Brain microvascular endothelial cell (primary cell): ENCODE measurements at regions not wholly inside any gene's neighbourhood (a gene's known extent, or its start where the extent isn't known, plus 50 kb on each side); places are given as distances from the start of the nearest gene placed in this dataset.
"Not testable (repeated sequence)": the region's sequence is repeated elsewhere in the genome, so short reads cannot be mapped to it uniquely, and the experiment has no call there.

Experiments
- DNase-seq: peaks from one replicate; pipeline ENCODE4 v3.0.0-alpha.2; 2020
- H3K27ac ChIP-seq: fragments of 250-450 bp; sonication (Bioruptor Pico); 2 replicates; pipeline ENCODE4 v1.5.1; 2020; ENCODE audit warnings: mild to moderate bottlenecking, moderate library complexity
- H3K27me3 ChIP-seq: fragments of 250-450 bp; sonication (Bioruptor Pico); replicated peaks from 2 replicates; pipeline ENCODE4 v1.5.1; 2020; ENCODE audit warnings: mild to moderate bottlenecking
- H3K36me3 ChIP-seq: fragments of 250-450 bp; sonication (Bioruptor Pico); replicated peaks from 2 replicates; pipeline ENCODE4 v1.5.1; 2020; ENCODE audit warnings: mild to moderate bottlenecking
- H3K4me3 ChIP-seq: 2 replicates; pipeline ENCODE4 v1.5.1; 2011; ENCODE audit warnings: low read depth, mild to moderate bottlenecking, control low read depth, low read length, moderate library complexity
- in situ Hi-C: cut with HindIII; loops from 2 replicates; pipeline ENCODE4 v1.10.0; 2017; ENCODE audit warnings: low sequenced_read_pairs, low pct_ligation_motif_present
- TF ChIP-seq, protein P1 (sequence below): IDR thresholded peaks from 2 replicates; pipeline ENCODE4 v1.5.1; 2011; ENCODE audit warnings: low read depth, mild to moderate bottlenecking, moderate library complexity, low read length, control low read depth, inconsistent platforms; ENCODE audit errors: missing control alignments

DNA sequence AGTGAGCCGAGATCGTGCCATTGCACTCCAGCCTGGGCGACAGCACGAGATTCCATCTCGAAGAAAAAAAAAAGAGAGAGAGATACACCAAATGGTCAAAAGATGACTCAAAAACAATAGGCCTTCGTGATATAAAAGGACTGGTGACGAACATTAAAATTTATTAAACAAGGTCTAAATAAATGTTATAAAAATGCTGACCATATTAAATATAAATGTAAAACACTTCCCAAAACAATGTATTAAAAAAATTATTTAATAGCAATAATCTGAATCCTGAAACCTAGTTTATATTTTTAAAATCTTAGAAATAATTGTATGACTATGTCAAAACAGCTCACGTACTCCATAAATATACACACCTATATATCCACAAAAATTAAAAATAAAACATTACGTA is 247.6 kb downstream of the SETD4 start:
- no peaks in the 10 kb centered on the region for H3K27me3 ChIP-seq
- in situ Hi-C loops = no loop called here
- no peak overlapping the region for H3K27ac ChIP-seq
- no peak overlapping the region for H3K4me3 ChIP-seq
- DNase-seq = no peak
- H3K36me3 ChIP-seq = no peaks in the 10 kb centered on the region
- TF ChIP-seq, protein P1, sequence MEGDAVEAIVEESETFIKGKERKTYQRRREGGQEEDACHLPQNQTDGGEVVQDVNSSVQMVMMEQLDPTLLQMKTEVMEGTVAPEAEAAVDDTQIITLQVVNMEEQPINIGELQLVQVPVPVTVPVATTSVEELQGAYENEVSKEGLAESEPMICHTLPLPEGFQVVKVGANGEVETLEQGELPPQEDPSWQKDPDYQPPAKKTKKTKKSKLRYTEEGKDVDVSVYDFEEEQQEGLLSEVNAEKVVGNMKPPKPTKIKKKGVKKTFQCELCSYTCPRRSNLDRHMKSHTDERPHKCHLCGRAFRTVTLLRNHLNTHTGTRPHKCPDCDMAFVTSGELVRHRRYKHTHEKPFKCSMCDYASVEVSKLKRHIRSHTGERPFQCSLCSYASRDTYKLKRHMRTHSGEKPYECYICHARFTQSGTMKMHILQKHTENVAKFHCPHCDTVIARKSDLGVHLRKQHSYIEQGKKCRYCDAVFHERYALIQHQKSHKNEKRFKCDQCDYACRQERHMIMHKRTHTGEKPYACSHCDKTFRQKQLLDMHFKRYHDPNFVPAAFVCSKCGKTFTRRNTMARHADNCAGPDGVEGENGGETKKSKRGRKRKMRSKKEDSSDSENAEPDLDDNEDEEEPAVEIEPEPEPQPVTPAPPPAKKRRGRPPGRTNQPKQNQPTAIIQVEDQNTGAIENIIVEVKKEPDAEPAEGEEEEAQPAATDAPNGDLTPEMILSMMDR = no peak

- no peak overlapping the region for H3K4me3 ChIP-seq
- in situ Hi-C loops = no loop called here
- no peak overlapping the region for H3K27ac ChIP-seq
- no peak for DNase-seq
- TF ChIP-seq, protein P1 = no peak
- no peaks in the 10 kb centered on the region for H3K36me3 ChIP-seq
- H3K27me3 ChIP-seq = no peaks in the 10 kb centered on the region
Observed at GRCh38 chr21:35811191-35811806, 249.0 kb downstream of the SETD4 start.

GRCh38 chr21:35810431-35810970 is 249.8 kb downstream of the SETD4 start:
- Histone ChIP-seq H3K27ac (no peak overlapping the region), H3K4me3 (no peak overlapping the region), H3K36me3 (no peaks in the 10 kb centered on the region), H3K27me3 (no peaks in the 10 kb centered on the region)
- no peak for DNase-seq
- in situ Hi-C loops = no loop called here
- TF ChIP-seq, protein P1 = no peak

DNA sequence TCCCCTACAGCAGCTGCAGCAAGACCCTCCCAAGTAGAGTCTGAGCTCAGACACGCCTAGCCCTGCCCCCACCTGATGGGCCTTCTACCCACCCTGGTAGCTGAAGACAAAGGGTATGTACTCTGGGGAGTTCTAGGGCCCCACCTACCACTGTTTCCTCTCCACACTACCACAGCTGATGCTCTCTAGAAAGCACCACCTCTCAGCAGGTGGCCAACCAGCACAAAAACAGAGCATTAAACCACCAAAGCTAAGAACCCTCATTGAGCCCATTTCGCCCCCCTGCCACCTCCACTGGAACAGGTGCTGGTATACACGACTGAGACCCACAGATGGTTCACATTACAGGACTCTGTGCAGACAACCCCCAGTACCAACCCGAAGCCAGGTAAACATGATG is 258.9 kb downstream of the SETD4 start:
- Histone ChIP-seq H3K27me3 (no peaks in the 10 kb centered on the region), H3K36me3 (no peaks in the 10 kb centered on the region), H3K4me3 (no peak overlapping the region), H3K27ac (no peak overlapping the region)
- in situ Hi-C loops = no loop called here
- DNase-seq = no peak
- TF ChIP-seq, protein P1 = no peak

DNA sequence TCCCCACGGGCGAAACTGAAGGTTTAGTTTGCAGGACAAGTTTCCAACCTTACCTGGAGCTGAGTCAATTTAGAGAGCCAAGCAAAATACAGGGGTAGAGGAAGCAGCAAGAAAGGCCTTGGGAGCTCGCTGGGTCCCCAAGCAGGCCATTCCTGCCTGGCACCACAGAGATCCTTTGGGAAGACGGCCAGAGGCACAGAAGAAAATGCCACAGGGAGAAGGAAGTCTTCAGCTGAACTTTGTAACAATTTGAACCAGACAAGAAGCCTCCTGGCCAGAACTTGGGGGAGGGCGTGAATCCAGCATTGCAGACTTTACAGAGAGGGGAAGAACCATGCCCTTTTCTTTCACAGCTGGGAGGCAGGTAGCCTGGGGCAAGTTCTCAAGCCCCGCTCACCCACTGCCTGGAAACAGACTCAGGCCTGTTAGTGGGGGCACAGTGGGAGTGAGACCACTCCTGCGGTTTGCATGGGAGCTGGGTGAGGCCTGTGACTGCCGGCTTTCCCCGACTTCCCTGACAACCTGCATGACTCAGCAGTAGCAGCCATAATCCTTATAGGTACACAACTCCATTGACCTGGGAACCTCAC is 259.4 kb downstream of the SETD4 start:
- H3K27ac ChIP-seq, H3K27me3 ChIP-seq, H3K4me3 ChIP-seq, H3K36me3 ChIP-seq, in situ Hi-C loops, DNase-seq: not testable (repeated sequence)

GRCh38 chr21:35796844-35797243 is 263.5 kb downstream of the SETD4 start:
- in situ Hi-C loops = no loop called here
- DNase-seq = no peak
- H3K36me3 ChIP-seq = no peaks in the 10 kb centered on the region
- TF ChIP-seq, protein P1 = no peak
- no peak overlapping the region for H3K27ac ChIP-seq
- H3K27me3 ChIP-seq = no peaks in the 10 kb centered on the region
- no peak overlapping the region for H3K4me3 ChIP-seq

DNA sequence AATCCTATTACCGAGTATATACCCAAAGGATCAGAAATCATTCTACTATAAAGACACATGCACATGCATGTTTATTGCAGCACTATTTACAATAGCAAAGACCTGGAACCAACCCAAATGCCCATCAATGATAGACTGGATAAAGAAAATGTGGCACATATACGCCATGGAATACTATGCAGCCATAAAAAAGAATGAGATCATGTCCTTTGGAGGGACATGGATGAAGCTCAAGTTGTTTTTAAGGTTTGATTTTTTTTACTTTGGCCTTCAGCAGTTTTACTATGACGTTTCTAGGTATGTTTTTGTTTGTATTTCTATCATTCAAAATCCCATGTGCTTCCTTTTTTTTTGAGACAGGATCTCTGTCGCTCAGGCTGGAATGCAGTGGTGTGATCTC is 265.8 kb downstream of the SETD4 start:
- H3K4me3 ChIP-seq, DNase-seq, H3K27ac ChIP-seq, H3K36me3 ChIP-seq, H3K27me3 ChIP-seq, in situ Hi-C loops: not testable (repeated sequence)
